Nucleus accumbens (tissue), 56 donors: ENCODE measurements at regions not wholly inside any gene's neighbourhood (a gene's known extent, or its start where the extent isn't known, plus 50 kb on each side); places are given as distances from the start of the nearest gene placed in this dataset.
"Not testable (repeated sequence)": the region's sequence is repeated elsewhere in the genome, so short reads cannot be mapped to it uniquely, and the experiment has no call there.

Source experiments
- DNase-seq, 56 donors: peaks; one replicate each; lab custom pipeline; 2025; lab: John Stamatoyannopoulos, UW

DNA sequence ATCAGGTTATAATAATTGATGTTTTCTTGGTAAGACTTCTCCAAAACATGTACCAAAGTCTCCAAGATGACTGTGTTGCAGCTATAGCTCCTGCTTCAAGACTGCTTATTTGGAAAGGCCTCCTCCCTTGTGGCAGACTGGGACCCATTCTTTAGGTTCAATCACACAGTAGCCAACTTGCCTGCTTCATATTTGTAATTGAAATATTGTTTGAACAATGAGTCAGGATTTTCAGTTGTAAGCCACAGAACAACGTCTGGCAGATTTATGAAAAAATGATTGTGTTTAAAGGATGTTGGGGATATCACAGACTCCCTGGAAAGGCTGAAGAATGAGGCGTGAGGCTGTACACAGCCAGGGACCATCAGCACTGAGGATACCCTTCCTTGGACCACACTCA is 458.9 kb downstream of the MED10 start:
- DNase-seq = no peak

DNA sequence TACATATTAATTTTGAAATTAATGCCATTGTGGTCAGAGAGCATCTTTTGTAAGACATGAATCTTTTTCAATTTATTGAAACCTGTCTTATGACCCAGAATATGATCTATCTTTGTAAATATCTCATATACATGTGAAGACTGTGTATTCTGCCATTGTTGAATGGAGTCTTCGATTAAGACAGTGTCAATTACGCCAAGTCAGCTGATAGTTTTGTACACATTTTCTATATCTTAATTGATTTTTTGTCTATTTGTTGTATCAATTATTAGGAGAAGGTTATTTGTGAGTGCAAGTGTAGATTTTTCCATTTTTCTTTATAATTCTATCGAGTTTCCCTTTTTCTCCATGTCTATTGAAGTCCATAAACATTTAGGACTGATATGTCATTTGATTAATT is 471.6 kb downstream of the MED10 start:
- DNase-seq = no peak

DNA sequence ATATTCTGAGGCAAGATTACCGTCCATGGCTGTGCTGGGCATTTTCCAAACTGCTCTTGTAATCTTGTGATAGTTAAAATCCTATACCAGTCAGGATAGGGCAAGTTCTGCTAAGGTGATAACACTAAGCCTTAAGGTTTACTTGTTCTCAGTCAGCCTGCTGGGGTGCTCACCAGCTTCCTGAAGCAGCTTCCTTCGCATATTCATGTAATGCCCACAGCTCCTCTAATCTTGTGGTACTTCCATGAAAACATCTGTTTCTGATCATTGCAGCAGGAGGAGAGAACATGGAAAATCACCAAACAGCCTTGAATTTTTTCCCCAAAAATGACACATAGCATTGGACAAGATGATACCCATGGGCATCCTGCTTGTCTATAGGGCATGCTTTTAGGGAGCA is 473.2 kb downstream of the MED10 start:
- no peak for DNase-seq

DNA sequence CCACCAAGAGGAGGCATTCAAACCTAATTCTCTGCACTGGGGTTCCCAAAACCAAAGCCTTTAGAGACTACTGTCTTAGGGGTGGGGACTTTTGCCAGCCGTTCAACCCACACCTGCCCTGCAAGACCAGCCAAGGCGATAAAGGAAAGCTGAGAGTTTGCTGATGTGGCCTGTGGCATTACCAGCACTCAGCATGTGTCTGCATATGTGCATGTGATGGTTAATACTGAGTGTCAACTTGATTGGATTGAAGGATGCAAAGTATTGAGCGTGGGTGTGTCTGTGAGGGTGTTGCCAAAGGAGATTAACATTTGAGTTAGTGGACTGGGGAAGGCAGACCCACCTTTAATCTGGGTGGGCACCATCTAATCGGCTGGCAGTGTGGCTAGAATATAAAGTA is 474.2 kb downstream of the MED10 start:
- DNase-seq = no peak

DNA sequence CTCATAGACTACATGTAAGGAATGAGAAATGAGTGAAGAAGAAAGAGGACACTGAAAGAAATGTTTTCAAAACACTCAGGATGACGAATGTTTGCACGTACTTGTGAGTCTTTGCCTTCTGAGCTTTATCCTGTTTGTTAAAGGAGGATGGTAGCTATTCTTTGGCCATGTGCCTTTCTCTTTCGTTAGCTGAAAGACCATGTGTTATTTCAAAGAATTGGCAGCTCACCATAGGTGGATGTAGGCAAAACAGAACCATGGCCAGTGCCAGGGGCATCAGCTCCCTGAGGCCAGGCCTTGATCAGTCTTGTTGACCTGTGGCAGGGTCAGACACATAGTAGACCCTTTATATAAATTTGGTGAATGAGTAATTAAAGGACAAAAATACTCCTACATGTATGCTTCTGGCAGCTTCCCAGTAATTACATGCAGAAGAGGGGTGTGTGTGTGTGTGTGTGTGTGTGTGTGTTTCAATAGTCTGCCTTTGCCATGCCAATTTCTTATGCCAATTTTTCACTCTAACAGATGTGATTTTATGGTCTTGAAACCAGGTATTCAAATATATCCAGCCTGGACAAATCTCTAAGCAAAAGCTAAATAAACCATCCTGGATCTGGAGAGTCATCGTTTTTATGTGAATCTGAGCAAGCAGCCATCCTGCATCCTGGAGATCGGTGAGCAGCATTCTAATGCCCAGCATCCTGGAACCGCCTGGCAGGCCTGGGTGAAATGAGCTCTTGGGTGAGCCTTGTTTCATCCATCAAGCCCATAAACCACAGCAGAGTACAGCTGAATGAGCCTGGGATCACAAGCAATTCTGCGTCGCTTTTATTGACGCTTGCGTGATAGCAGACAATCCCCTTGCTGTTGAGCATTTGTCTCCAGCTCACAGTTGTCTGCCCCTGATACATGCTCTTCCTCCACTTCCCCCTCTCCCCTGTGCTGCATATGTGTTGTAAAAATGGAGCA is 475.4 kb downstream of the MED10 start:
- no peak for DNase-seq

DNA sequence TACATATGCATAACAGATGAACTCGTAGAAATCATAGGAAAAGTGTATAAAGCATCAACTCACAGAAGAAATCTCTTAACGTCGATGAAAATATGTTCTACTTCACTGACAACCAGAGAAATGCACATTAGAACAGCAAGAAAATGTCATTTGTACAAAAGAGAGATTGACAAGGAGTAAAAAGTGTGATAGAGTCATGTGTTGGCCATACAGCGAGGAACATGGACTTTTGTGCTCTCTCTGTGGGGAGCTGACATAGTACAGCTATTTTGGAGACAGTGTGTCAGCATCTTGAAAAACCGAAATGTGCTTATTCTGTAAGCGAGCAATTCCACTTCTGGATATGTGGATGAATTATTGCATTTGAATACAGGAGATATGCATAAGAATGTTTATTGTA is 477.9 kb downstream of the ICE1 start:
- DNase-seq = no peak

DNA sequence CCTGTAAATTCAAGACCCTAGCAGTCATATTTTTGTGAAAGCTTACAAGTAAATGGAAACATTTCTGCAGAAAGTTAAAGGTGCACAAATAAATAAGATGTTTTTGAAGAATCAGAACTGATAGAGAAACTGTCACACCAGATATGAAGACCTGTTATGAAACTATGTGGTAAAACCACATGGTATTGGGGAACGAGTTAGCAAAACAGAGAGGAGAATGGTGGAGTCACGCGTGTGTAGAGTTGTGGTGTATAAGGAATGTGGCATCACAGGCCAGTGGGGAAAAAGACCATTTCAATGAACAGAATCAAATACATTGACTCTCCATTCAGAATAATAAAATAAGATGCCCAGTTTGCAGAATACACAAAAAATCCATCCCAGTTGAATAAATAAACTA is 477.2 kb downstream of the ICE1 start:
- no peak for DNase-seq

DNA sequence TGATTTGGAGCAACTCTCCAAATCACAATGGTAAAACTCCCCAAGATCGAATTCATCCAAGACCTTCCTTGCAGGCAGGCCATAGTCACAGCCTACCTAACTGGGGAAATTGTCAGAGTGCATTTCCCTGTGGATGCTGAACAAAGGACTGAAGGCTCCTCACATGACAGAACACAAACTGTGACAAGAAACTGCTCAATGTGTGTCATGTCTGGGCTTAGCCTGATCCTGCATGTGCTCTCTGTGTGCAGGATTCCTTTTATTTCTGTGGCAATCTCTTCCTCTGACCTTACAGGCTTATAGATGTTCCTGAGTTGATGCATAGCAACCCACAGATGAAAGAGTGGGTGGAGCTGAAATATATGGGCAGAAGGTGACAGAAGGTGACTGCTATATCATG is 465.8 kb downstream of the ICE1 start:
- no peak for DNase-seq

DNA sequence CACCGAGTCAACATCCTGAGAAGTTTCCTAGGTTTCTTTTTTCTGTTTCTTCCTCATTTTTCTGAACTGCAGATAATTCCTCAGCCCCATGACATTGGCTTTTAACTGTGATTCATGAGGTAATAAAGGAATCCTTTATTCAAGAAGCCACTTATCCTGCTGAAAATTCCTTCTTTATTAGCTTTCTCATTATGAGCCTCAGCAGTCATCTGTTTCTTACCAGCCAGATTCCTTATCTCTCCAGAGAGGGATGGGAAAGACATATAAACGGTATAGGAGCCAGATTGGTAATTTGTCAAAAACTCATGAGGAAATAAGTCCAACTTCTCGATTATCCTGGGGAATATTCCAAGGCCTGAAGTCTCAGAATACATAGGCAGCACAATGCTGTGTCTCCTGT is 465.4 kb downstream of the ICE1 start:
- DNase-seq = no peak

DNA sequence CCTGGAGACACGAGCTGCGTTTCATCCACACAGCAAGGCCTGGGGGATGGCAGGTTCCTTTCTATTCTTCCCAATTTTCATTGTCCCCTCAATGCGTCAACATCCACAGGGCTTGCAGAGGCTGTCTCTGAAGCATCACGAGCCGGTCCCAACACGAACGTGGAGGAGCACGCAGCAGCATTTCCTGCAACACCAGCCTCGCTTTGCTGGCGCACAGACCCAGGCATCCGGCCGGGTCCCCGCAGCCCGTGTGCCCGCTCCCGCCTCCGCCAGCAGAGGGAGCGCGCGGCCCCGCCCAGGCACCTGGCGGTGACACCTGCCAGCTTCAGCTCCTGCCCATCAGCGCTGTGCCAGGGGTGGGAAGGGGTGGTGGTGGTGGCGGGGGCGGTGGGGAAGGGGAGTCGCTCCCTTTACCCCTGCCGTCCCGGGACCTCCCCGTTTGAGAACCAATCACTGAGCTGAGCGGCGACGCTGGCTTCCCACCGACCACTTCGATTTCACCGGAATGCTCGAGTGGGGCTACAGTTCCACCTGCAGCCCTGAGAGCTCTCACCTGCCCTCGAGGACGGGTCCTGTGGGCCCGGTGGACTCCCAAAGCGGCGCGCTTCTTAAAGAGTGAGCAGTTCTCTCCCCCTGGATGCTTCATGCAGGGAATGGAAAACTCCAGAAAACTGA is 464.5 kb downstream of the ICE1 start:
- DNase-seq = no peak

DNA sequence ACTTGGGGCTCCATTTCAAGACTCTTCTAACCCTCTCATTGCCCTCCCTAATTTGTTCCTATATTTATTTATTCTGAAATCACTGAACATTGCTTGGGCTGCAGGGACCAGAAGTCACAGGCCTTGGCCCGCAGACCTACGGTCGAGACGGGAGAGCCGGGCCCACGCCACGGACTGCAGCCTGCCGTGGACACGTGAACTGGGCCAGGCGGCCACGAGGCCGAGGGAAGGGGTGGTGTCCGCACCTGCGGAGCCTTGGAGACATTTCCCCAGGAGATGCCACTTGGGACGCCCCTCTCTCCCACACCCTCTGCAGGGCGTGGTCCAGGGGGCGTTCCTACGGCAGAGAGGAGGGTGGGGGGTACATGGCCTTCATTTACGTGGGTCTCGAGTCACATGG is 463.9 kb downstream of the ICE1 start:
- no peak for DNase-seq

DNA sequence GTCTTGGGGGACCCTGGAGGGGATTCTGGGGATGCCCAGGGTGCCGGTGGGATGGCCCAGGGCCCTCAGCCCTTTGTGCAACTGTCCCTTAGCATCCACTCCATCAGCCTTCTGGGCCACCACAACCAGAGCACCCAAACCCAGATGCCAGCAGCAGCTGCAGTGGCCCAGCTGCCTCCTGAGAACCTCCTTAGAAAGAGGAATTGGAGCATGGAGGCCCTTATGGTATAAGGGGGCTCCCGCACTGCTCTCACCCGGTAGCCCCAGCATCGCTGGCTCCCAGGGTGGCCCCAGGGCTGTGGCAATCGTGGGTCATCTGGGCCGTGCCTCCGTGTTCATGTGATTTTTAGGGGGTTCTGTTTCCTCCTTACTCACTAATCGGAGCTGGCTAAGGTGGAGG is 463.3 kb downstream of the ICE1 start:
- DNase-seq = no peak

DNA sequence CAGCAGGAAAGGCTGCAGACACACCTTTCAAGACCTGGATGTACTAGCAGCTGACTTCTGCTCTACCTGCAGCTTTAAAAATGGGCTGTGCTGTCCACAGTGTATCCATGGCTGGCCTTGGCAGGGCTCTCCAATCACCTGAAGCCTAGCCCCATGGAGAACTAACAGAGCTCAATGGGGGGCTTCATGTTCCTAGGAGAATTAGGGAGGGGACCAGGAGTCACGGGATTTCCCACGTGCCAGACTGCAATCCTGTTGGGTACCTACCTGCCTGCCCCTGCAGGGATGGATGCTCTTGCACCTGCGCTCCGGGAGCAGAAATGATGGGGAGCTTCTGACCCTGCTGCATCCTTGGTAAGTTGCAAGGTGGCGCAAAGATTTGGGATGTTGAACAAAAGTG is 462.1 kb downstream of the ICE1 start:
- no peak for DNase-seq

DNA sequence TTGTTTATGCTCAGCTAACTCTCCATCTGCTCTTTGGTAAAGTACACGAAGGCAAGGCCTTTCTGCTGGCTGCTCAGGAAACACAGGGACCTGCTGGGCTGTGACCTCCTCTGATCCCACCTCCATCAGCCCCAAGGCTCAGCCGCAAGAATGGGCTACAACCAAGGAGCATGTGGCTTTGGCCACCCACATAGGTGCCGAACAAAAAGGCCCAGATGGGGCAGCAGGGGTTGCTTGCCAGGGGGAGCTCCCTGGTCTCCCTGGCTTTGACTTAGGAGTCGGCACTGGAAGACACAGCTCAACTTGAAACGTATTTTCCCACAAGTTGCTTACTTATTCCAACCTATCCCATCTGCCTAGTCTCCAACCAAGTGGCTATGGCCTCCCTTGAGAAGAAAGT is 461.1 kb downstream of the ICE1 start:
- no peak for DNase-seq

DNA sequence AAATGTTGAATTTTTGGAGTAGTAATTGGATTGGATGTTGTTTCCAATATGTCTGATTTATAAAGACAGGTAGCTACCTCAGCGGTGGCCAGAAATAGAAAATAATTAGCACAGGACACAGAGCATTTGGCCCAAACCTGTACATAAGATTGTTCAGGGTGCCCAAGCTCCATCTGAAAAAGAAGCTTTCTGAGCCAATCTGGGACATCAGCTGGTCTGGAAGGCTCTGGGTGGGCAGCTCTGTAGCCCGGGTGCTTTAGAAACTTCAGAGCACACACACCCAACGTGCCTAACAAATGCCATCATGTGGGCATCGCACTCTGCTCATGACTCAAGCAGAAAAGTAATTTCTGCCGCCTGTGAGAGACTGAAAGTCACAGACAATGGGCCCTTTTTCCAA is 460.7 kb downstream of the ICE1 start:
- DNase-seq = no peak

DNA sequence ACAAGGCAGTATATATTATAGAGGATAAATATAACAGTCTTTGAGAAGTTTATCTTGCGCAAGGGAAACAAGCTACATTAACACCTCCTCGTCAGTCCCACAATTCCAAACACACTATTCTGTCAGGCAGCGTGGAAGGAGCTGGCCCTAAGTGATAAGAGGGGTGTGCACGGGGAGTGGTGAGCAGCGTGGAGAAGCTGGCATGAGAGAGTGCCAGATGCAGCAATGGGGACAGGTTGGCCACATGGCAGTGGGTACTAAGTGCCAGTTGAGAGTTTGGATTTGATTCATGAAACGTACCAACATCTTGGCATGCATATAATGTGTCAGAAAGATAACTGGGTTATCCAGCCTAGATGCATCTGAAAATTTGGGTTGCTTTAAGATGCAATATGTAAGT is 460.2 kb downstream of the ICE1 start:
- DNase-seq = no peak

DNA sequence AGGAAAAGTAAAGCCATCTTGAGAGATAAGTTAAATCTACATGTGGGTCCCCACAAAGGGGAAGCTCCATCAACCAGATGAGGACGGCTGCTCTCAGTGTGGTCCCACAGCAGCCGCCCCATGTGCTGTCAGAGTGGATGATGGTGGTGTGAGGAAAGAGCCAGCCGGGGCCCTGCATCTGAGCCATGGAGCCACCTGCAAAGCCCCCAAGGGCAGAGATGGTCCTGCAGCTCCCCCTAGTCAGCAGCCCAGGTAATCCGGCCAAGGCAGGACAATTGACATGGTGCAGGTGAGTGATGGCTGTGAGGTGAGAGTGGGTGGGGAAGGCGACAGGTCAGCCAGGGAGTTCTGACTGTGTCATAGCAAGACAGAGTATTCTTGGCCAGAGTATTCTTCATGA is 458.8 kb downstream of the ICE1 start:
- DNase-seq = no peak

DNA sequence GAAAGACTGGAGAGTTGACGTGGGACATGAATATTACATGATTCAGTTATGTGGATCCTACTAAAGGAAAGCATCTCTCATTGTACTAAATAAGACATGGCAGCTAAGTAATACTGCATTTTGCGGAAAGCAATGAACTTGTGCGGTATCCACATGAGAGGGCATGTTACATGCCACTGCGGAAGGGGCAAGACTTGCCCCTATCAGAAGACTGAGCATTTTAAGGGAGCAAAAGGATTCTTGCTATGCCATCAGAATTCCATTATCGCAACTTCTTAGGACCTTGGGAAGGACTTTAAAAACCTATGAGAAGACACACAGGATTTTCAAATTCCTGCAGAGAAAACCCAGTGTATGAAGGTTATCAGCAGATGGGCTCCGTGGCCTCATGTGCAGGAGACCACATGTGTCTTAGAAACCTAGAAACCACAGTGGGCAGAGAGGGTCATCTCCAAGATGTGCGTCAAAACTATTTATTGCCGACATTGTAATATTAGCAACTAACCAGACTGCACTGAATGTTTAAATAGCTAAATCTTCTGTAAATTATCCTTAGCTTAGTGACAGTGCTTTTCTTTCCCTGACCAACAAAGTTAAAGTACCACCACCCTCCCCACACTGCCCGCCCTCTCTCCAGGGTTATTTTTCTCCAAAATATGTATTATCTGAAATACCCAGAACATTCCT is 457.7 kb downstream of the ICE1 start:
- DNase-seq = no peak

DNA sequence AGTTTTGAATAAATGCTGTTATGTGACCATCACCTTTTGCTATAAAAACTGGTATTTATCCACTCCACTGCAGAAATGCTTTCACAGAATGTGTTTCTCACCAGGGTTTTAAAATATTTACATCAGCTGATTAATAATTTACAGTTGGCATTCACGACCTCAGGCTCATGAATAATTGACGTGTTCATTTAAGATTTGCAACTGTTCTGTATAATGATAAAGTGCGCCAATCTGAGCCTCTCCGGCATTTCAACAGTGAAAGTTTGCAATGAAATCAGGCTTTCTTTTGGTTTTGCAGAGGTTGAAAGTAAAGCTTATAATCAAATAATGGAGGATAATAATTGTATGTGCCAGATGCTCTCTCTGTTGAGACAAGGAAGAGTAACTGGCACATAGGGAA is 434.9 kb downstream of the ICE1 start:
- DNase-seq = no peak

DNA sequence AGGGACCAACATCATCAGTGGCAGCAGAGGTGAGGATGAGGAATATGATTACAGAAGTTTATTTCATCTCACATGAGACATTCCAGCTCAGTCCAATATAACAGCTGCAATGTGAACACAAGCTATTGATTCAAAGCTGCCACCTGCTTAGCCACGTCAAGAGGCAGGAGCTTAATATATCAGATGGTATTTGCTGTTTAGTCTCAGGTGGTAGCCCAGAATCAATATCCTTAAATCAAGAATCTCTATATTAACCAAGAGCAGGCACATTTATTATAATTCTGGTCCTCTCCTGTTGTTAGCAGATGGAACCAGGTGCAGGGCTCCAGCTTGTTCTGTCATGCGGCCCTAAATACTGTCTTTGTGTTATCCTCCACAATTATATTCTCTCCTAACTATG is 431.6 kb downstream of the ICE1 start:
- no peak for DNase-seq

DNA sequence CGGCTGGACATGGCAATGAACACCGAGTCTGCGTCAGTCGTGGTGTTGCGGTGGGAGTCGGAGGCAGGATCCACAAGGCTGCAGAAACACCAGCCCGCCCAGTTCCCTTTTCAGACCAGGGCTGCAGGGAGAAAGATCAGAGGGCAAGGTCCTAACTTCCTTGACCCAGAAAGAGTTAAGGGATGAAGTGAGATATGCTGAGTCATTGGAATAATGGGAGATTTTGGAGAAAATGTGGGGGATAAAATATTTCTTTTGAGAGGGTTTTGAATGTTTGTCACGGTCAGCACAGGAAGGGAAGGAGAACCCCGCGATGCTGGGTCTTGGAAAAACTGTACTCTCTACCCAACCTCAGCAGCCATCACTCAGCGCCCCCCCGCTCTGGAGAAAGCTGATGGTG is 416.0 kb downstream of the ICE1 start:
- no peak for DNase-seq

DNA sequence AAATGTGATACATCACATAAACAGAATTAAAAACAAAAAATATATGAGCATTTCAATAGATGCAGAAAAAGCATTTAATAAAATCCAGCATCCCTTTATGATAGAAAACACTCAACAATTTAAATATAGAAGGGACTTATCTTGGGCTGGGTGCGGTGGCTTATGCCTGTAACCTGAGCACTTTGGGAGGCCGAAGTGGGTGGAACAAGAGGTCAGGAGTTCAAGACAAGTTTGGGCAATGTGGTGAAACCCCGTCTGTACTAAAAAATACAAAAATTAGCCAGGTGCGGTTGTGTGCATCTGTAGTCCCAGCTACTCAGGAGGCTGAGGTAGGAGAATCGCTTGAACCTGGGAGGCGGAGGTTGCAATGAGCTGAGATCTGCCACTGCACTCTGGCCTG is 409.1 kb downstream of the ICE1 start:
- not testable (repeated sequence) for DNase-seq
